Tibial artery (tissue), 4 donors: ENCODE measurements at regions not wholly inside any gene's neighbourhood (a gene's known extent, or its start where the extent isn't known, plus 50 kb on each side); places are given as distances from the start of the nearest gene placed in this dataset.

Source experiments
- DNase-seq, 2 donors: peaks; one replicate each; pipeline ENCODE4 v3.0.0-alpha.2; 2019
- H3K27ac ChIP-seq, 2 donors: fragments of 200-600 bp; sonication (generic) in 1 of 2; 1 replicate in 1 of 2; 2 replicates in 1 of 2; pipeline ENCODE4 v1.5.1; 2018 to 2019; ENCODE audit warnings: mild to moderate bottlenecking in 1 of 2
- H3K27me3 ChIP-seq, 2 donors: fragments of 200-600 bp; sonication (generic) in 1 of 2; one replicate each; pipeline versions ENCODE4 v1.5.1 to v1.6.0; 2016 to 2019
- H3K36me3 ChIP-seq, 3 donors: fragments of 200-600 bp; sonication (generic) in 2 of 3; one replicate each; pipeline ENCODE4 v1.5.1; 2016 to 2019; ENCODE audit warnings: mild to moderate bottlenecking in 2 of 3
- H3K4me1 ChIP-seq, 4 donors: fragments of 200-600 bp; sonication (generic) in 2 of 4; 1 replicate in 3 of 4; 2 replicates in 1 of 4; pipeline ENCODE4 v1.5.1; 2016 to 2019
- H3K4me3 ChIP-seq, 2 donors: fragments of 200-600 bp; sonication (generic) in 1 of 2; 1 replicate in 1 of 2; 2 replicates in 1 of 2; pipeline ENCODE4 v1.5.1; 2018 to 2019; ENCODE audit warnings: mild to moderate bottlenecking in 2 of 2
- H3K9me3 ChIP-seq, 3 donors: fragments of 200-600 bp; sonication (generic) in 1 of 3; one replicate each; pipeline ENCODE4 v1.5.1; 2016 to 2019
- intact Hi-C: fragments of 100-400 bp; cut with DNase I; formaldehyde crosslinking; loops from one replicate; pipeline ENCODE4 v1.15.0; 2023; ENCODE audit warnings: low total_unique reads
- TF ChIP-seq, protein P1 (sequence below), 2 experiments: fragments of 200-600 bp in 1 of 2; fragments of 450-650 bp in 1 of 2; IDR thresholded peaks; one replicate each; pipeline ENCODE4 v1.5.1; 2017 to 2019; ENCODE audit warnings: antibody characterized with exemption in 2 of 2, mild to moderate bottlenecking in 1 of 2, moderate library complexity in 1 of 2

DNA sequence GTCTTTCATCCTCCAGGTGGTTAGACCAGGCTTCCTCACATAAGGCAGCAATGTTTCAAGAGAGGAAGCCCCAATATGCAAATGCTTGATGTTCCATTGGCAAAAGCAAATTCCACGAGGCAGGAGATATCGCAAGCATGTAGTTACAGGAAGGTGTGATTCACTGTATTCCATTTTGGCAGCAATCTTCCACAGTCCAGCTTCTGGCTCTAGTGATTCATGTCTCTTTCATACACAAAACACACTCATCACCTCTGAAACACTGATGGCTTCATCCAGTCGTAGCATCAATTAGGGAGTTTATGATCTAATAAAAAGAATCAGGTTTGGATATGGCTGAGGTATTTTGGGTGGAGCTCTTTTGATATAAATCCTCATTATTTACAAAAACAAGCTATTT, 552.2 kb upstream of the RIOK2 start:
- no peak overlapping the region for H3K4me3 ChIP-seq
- DNase-seq: no peak
- intact Hi-C loops: no loop called here
- H3K27ac ChIP-seq: no peak overlapping the region
- TF ChIP-seq, protein P1, sequence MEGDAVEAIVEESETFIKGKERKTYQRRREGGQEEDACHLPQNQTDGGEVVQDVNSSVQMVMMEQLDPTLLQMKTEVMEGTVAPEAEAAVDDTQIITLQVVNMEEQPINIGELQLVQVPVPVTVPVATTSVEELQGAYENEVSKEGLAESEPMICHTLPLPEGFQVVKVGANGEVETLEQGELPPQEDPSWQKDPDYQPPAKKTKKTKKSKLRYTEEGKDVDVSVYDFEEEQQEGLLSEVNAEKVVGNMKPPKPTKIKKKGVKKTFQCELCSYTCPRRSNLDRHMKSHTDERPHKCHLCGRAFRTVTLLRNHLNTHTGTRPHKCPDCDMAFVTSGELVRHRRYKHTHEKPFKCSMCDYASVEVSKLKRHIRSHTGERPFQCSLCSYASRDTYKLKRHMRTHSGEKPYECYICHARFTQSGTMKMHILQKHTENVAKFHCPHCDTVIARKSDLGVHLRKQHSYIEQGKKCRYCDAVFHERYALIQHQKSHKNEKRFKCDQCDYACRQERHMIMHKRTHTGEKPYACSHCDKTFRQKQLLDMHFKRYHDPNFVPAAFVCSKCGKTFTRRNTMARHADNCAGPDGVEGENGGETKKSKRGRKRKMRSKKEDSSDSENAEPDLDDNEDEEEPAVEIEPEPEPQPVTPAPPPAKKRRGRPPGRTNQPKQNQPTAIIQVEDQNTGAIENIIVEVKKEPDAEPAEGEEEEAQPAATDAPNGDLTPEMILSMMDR (IDR thresholded peaks at IDR 0.05): no peak
- no peaks in the 10 kb centered on the region for H3K27me3 ChIP-seq
- H3K4me1 ChIP-seq: no peaks in the 10 kb centered on the region
- H3K9me3 ChIP-seq: no peaks in the 10 kb centered on the region
- H3K36me3 ChIP-seq: no peaks in the 10 kb centered on the region

DNA sequence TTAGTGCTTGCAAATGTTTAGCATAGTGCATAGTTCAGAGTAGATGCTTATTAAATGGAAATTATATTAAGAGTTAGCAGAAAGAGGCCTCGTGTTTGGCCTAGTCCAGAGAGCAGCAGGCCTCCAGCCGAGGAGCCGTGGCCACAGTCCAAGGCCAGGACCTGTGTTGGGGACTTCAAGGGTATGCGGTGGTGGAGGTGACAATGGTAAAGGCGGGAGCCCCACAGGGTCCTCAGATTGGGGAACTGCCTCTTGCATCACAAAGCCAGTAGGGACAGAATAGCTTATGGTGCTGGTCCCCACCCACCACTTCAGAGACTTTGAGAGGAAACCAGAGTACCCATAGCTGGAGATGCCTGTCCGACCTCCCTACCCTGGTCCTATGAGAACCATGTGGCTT, 554.6 kb upstream of the RIOK2 start:
- H3K4me3 ChIP-seq: no peak overlapping the region
- intact Hi-C loops: no loop called here
- TF ChIP-seq, protein P1 (IDR thresholded peaks at IDR 0.05): no peak
- H3K27me3 ChIP-seq: no peaks in the 10 kb centered on the region
- no peaks in the 10 kb centered on the region for H3K36me3 ChIP-seq
- no peak overlapping the region for H3K27ac ChIP-seq
- DNase-seq: no peak
- no peaks in the 10 kb centered on the region for H3K9me3 ChIP-seq
- H3K4me1 ChIP-seq: no peaks in the 10 kb centered on the region

DNA sequence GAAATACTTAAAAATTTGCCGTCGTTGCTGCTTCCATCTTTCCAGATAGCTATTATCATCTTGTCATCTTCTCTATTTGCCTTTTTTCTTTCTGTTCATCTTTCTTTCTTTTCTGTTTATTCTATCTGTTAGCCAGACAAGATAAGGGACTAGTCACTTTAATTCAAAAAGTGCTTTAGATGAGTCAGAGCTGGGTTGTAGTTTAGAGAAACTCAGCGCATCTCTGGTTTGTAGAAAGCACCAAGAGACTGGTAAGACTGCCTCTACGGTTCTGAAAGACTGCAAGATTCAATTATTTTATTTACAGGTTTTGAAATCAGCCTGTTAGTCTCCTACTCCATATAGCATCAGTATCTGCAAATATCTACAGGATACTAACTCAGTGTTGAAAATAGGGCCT, 562.8 kb upstream of the RIOK2 start:
- no peak for DNase-seq
- H3K4me3 ChIP-seq: no peak overlapping the region
- TF ChIP-seq, protein P1 (IDR thresholded peaks at IDR 0.05): no peak
- no peaks in the 10 kb centered on the region for H3K36me3 ChIP-seq
- H3K9me3 ChIP-seq: peaks cover 0 to 5% (median 0%) of the 10 kb centered on the region in 3 donors
- intact Hi-C loops: no loop called here
- no peaks in the 10 kb centered on the region for H3K27me3 ChIP-seq
- H3K27ac ChIP-seq: no peak overlapping the region
- H3K4me1 ChIP-seq: no peaks in the 10 kb centered on the region

DNA sequence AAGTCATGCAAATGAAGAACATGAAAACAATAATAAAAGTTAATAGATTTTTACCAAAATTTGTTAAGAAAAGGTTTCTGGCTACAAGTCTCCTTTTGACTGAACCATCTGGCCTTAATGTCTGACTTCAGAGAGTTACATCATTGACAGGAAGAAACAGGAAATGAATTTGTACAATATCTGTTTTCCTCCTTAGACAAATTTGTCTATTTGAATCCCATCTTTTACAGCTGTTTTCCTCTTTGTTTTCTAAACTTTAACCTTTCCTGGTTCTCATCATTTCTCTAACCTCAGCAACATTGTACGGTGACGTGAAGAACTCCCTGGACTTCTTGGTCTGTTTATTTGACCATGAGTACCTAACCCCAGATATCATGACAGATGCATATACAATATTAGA, 567.5 kb upstream of the RIOK2 start:
- Histone ChIP-seq H3K27ac (no peak overlapping the region), H3K4me1 (no peaks in the 10 kb centered on the region), H3K27me3 (no peaks in the 10 kb centered on the region), H3K36me3 (no peaks in the 10 kb centered on the region), H3K4me3 (no peak overlapping the region), H3K9me3 (no peaks in the 10 kb centered on the region)
- DNase-seq: no peak
- intact Hi-C loops: no loop called here
- TF ChIP-seq, protein P1 (IDR thresholded peaks at IDR 0.05): no peak

DNA sequence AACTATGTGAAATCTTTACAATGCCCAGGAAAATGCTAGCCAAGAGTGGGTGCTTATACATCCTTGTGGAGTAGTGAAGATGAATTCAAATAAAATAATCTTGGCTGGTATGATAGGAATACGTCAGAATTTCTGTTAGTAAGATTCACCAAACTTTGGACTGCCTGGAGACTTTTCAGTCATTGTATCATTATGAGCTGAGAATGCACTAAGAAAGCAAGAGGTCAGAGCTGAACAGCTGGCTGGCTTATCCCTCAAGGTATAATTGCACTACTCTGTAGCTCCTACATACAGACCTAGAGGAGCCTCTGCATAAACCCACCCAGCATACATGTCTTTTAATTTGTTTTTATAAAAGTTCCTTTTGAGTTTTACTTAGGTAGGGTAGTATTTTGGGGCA, 568.5 kb upstream of the RIOK2 start:
- no peak for DNase-seq
- Histone ChIP-seq H3K9me3 (no peaks in the 10 kb centered on the region), H3K4me1 (no peaks in the 10 kb centered on the region), H3K27me3 (no peaks in the 10 kb centered on the region), H3K36me3 (no peaks in the 10 kb centered on the region), H3K27ac (no peak overlapping the region), H3K4me3 (no peak overlapping the region)
- TF ChIP-seq, protein P1 (IDR thresholded peaks at IDR 0.05): no peak
- intact Hi-C loops: no loop called here

DNA sequence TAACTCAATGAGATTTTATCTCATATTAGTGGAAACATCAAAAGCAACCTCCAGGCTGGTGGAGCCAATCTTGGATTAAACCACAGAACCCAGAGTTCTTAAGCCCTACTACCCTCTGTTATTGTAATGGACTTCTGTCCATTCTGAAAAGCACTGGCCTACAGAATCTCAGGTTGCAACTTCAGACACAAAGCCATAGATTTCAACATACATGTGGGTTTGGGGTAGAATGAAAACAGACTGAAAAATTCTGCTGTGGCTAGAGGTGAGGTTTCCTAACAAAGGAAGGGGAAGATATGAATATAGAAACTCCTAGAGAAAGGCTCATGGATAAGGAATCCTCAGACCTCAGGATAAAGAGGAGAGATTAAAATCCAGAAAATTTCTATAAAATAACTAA, 569.8 kb upstream of the RIOK2 start:
- intact Hi-C loops: no loop called here

More for the DNA sequence above, 569.8 kb upstream of the RIOK2 start:
- TF ChIP-seq, protein P1 (IDR thresholded peaks at IDR 0.05): no peak
- H3K4me1 ChIP-seq: no peaks in the 10 kb centered on the region
- no peak for DNase-seq
- no peak overlapping the region for H3K4me3 ChIP-seq
- H3K27ac ChIP-seq: no peak overlapping the region
- no peaks in the 10 kb centered on the region for H3K36me3 ChIP-seq
- no peaks in the 10 kb centered on the region for H3K27me3 ChIP-seq
- no peaks in the 10 kb centered on the region for H3K9me3 ChIP-seq
